ENCODE measurements at regions not wholly inside any gene's neighbourhood (a gene's known extent, or its start where the extent isn't known, plus 50 kb on each side); places are given as distances from the start of the nearest gene placed in this dataset.
"Not testable (repeated sequence)": the region's sequence is repeated elsewhere in the genome, so short reads cannot be mapped to it uniquely, and the experiment has no call there.

- DNase-seq = no peak
- H3K9me3 Mint-ChIP-seq (ENCODE audit: low read depth, unreplicated experiment) = no peaks in the 10 kb centered on the region
- BruUV-seq (replicated peaks) = no TSS peak
- H3K27ac Mint-ChIP-seq (ENCODE audit: unreplicated experiment) = no peak overlapping the region
- CTCF ChIA-PET = no interaction called here
- H3K4me1 Mint-ChIP-seq (ENCODE audit: low read depth, unreplicated experiment) = peaks cover 10% of the 10 kb centered on the region
- H3K27me3 Mint-ChIP-seq (ENCODE audit: unreplicated experiment) = no peaks in the 10 kb centered on the region
- H3K36me3 Mint-ChIP-seq (ENCODE audit: insufficient read depth, unreplicated experiment) = no peaks in the 10 kb centered on the region
- TF ChIP-seq CTCF (IDR thresholded peaks at IDR 0.05; ENCODE audit: unreplicated experiment) = no peak
- H3K4me3 Mint-ChIP-seq (ENCODE audit: low read depth, unreplicated experiment) = no peak overlapping the region
- intact Hi-C loops (cut with micrococcal nuclease; ENCODE audit: unreplicated experiment) = no loop called here
These were observed 76.4 kb downstream of the LYZL2 start for GRCh38 chr10:30553018-30553625.

- TF ChIP-seq CTCF (IDR thresholded peaks at IDR 0.05; ENCODE audit: unreplicated experiment) = no peak
- Mint-ChIP-seq H3K9me3 (ENCODE audit: low read depth, unreplicated experiment) (no peaks in the 10 kb centered on the region), H3K27ac (ENCODE audit: unreplicated experiment) (no peak overlapping the region), H3K27me3 (ENCODE audit: unreplicated experiment) (no peaks in the 10 kb centered on the region), H3K4me3 (ENCODE audit: low read depth, unreplicated experiment) (no peak overlapping the region), H3K4me1 (ENCODE audit: low read depth, unreplicated experiment) (peaks cover 10% of the 10 kb centered on the region), H3K36me3 (ENCODE audit: insufficient read depth, unreplicated experiment) (no peaks in the 10 kb centered on the region)
- no peak for DNase-seq
- CTCF ChIA-PET = no interaction called here
- intact Hi-C loops (cut with micrococcal nuclease; ENCODE audit: unreplicated experiment) = no loop called here
- no TSS peak for BruUV-seq (replicated peaks)
These were observed 78.4 kb downstream of the LYZL2 start for GRCh38 chr10:30550967-30551815.

- H3K4me3 Mint-ChIP-seq (ENCODE audit: low read depth, unreplicated experiment); intact Hi-C loops (cut with micrococcal nuclease; ENCODE audit: unreplicated experiment); H3K27ac Mint-ChIP-seq (ENCODE audit: unreplicated experiment); CTCF ChIA-PET; H3K36me3 Mint-ChIP-seq (ENCODE audit: insufficient read depth, unreplicated experiment); H3K4me1 Mint-ChIP-seq (ENCODE audit: low read depth, unreplicated experiment); BruUV-seq (replicated peaks); H3K9me3 Mint-ChIP-seq (ENCODE audit: low read depth, unreplicated experiment); H3K27me3 Mint-ChIP-seq (ENCODE audit: unreplicated experiment); DNase-seq: not testable (repeated sequence)
These were observed 80.3 kb downstream of the LYZL2 start for GRCh38 chr10:30549134-30549687.

GRCh38 chr10:30546511-30546910 lies 83.0 kb downstream of the LYZL2 start:
- Mint-ChIP-seq H3K27me3 (ENCODE audit: unreplicated experiment) (no peaks in the 10 kb centered on the region), H3K36me3 (ENCODE audit: insufficient read depth, unreplicated experiment) (no peaks in the 10 kb centered on the region), H3K9me3 (ENCODE audit: low read depth, unreplicated experiment) (no peaks in the 10 kb centered on the region), H3K4me3 (ENCODE audit: low read depth, unreplicated experiment) (no peak overlapping the region), H3K4me1 (ENCODE audit: low read depth, unreplicated experiment) (no peaks in the 10 kb centered on the region), H3K27ac (ENCODE audit: unreplicated experiment) (no peak overlapping the region)
- no TSS peak for BruUV-seq (replicated peaks)
- no peak for DNase-seq
- intact Hi-C loops (cut with micrococcal nuclease; ENCODE audit: unreplicated experiment) = no loop called here
- TF ChIP-seq CTCF (IDR thresholded peaks at IDR 0.05; ENCODE audit: unreplicated experiment) = no peak
- CTCF ChIA-PET = interaction anchor here (0.7 kb wide), 1 partner anchor 628 kb away, joined by 4 read pairs; no protein-coding TSS in a partner anchor

All from Calu3 (cell line).